ENCODE measurements at regions not wholly inside any gene's neighbourhood (a gene's known extent, or its start where the extent isn't known, plus 50 kb on each side); places are given as distances from the start of the nearest gene placed in this dataset.

- BruUV-seq (replicated peaks): no TSS peak
- no peak for FAIRE-seq
- in situ Hi-C loops (cut with HindIII; ENCODE audit: extremely low pct_ligation_motif_present, low pct_unique_long_range_greater_than_20kb): no loop called here
- no peaks in the 10 kb centered on the region for H3K79me2 ChIP-seq (ENCODE audit: insufficient read depth, low read length)
- no peak for TF ChIP-seq ATF2 (CRISPR knock-in tag; IDR thresholded peaks at IDR 0.05)
- TF ChIP-seq PPARG (CRISPR knock-in tag; conservative IDR thresholded peaks at IDR 0.05): no peak
- TF ChIP-seq MAZ (IDR thresholded peaks at IDR 0.05; ENCODE audit: borderline replicate concordance, low read depth, low read length): no peak
- no peak for TF ChIP-seq MAZ (CRISPR knock-in tag; IDR thresholded peaks at IDR 0.05; ENCODE audit: low read depth)
- no peak for TF ChIP-seq ZMYM2 (CRISPR knock-in tag; IDR thresholded peaks at IDR 0.05)
- ChIA-PET POLR2A (no interaction called here), CTCF (ENCODE audit: low intra/inter-chr PET ratio, low total read pairs) (no interaction called here)
- H3K4me3 ChIP-seq (replicated peaks in 1 of 3; ENCODE audit: insufficient read depth in 1 of 3, low read depth in 2 of 3, low read length in 3 of 3): no peak overlapping the region
- H3K36me3 ChIP-seq (replicated peaks in 1 of 2; ENCODE audit: control insufficient read depth in 1 of 2, insufficient read depth in 2 of 2, low read length in 2 of 2): no peaks in the 10 kb centered on the region
- no peaks in the 10 kb centered on the region for H3K4me1 ChIP-seq (ENCODE audit: insufficient read depth, low read length)
- no peak overlapping the region for H3K9ac ChIP-seq (ENCODE audit: insufficient read depth, low read depth, low read length)
- DNase-seq (ENCODE audit: low spot score): no peak
- H4K20me1 ChIP-seq (ENCODE audit: insufficient read depth, low read length): no peaks in the 10 kb centered on the region
- no peaks in the 10 kb centered on the region for H3K27me3 ChIP-seq (ENCODE audit: control insufficient read depth in 1 of 2, insufficient read depth in 2 of 2, low read length in 2 of 2)
- no peaks in the 10 kb centered on the region for H3K9me3 ChIP-seq (ENCODE audit: low read length)
- H2AFZ ChIP-seq (ENCODE audit: low read length): no peak overlapping the region
- no peak overlapping the region for H3K4me2 ChIP-seq (ENCODE audit: low read depth, low read length)
- WGBS (ENCODE audit: low lambda C conversion rate): 22% methylated on average over 6 of the region's 6 CpGs
- intact Hi-C loops (cut with micrococcal nuclease; ENCODE audit: unreplicated experiment): no loop called here
- ATAC-seq: no peak
- no peak overlapping the region for H3K27ac ChIP-seq (ENCODE audit: extremely low read length, insufficient read depth, low read length)
These were observed 685.0 kb downstream of the SLCO4C1 start for GRCh38 chr5:101611039-101611438.

GRCh38 chr5:101608322-101608721, 687.8 kb downstream of the SLCO4C1 start:
- Histone ChIP-seq H3K9me3 (ENCODE audit: low read length) (no peaks in the 10 kb centered on the region), H4K20me1 (ENCODE audit: insufficient read depth, low read length) (no peaks in the 10 kb centered on the region), H3K9ac (ENCODE audit: insufficient read depth, low read depth, low read length) (no peak overlapping the region), H3K4me1 (ENCODE audit: insufficient read depth, low read length) (no peaks in the 10 kb centered on the region), H3K27me3 (ENCODE audit: control insufficient read depth in 1 of 2, insufficient read depth in 2 of 2, low read length in 2 of 2) (no peaks in the 10 kb centered on the region), H3K4me3 (replicated peaks in 1 of 3; ENCODE audit: insufficient read depth in 1 of 3, low read depth in 2 of 3, low read length in 3 of 3) (no peak overlapping the region), H2AFZ (ENCODE audit: low read length) (no peak overlapping the region), H3K36me3 (replicated peaks in 1 of 2; ENCODE audit: control insufficient read depth in 1 of 2, insufficient read depth in 2 of 2, low read length in 2 of 2) (no peaks in the 10 kb centered on the region), H3K79me2 (ENCODE audit: insufficient read depth, low read length) (no peaks in the 10 kb centered on the region), H3K4me2 (ENCODE audit: low read depth, low read length) (no peak overlapping the region), H3K27ac (ENCODE audit: extremely low read length, insufficient read depth, low read length) (no peak overlapping the region)
- WGBS (ENCODE audit: low lambda C conversion rate): 0% methylated on average over 1 of the region's 1 CpG
- in situ Hi-C loops (cut with HindIII; ENCODE audit: extremely low pct_ligation_motif_present, low pct_unique_long_range_greater_than_20kb): no loop called here
- intact Hi-C loops (cut with micrococcal nuclease; ENCODE audit: unreplicated experiment): no loop called here
- no TSS peak for BruUV-seq (replicated peaks)
- ATAC-seq: no peak
- FAIRE-seq: no peak
- DNase-seq (ENCODE audit: low spot score): no peak
- ChIA-PET CTCF (ENCODE audit: low intra/inter-chr PET ratio, low total read pairs) (no interaction called here), POLR2A (no interaction called here)
- no peak for TF ChIP-seq MEIS2 (CRISPR knock-in tag; IDR thresholded peaks at IDR 0.05)
- no peak for TF ChIP-seq ZFP90 (CRISPR knock-in tag; IDR thresholded peaks at IDR 0.05; ENCODE audit: borderline replicate concordance)
- TF ChIP-seq ZFYVE20 (CRISPR knock-in tag; IDR thresholded peaks at IDR 0.05; ENCODE audit: borderline replicate concordance, low read depth): no peak
- no peak for TF ChIP-seq ZNF362 (CRISPR knock-in tag; IDR thresholded peaks at IDR 0.05; ENCODE audit: borderline replicate concordance)
- TF ChIP-seq CREB1 (IDR thresholded peaks at IDR 0.05): no peak
- TF ChIP-seq CREB1 (CRISPR knock-in tag; IDR thresholded peaks at IDR 0.05): no peak
- TF ChIP-seq MZF1 (CRISPR knock-in tag; IDR thresholded peaks at IDR 0.05; ENCODE audit: borderline replicate concordance): no peak
- no peak for TF ChIP-seq HDAC6 (IDR thresholded peaks at IDR 0.05; ENCODE audit: low read depth, low read length)
- no peak for TF ChIP-seq ARID5B (CRISPR knock-in tag; IDR thresholded peaks at IDR 0.05)
